Right atrium auricular region (tissue), 2 donors: ENCODE measurements at regions not wholly inside any gene's neighbourhood (a gene's known extent, or its start where the extent isn't known, plus 50 kb on each side); places are given as distances from the start of the nearest gene placed in this dataset.

Experiments
- DNase-seq: peaks from one replicate; pipeline ENCODE4 v3.0.0-alpha.2; 2019; ENCODE audit warnings: low spot score
- H3K27ac ChIP-seq, 2 donors: fragments of 200-600 bp; sonication (generic); 1 replicate in 1 of 2; 2 replicates in 1 of 2; pipeline ENCODE4 v1.5.1; 2016 to 2019
- H3K27me3 ChIP-seq, 2 donors: fragments of 200-600 bp; sonication (generic); one replicate each; pipeline versions ENCODE4 v1.5.1 to v1.6.0; 2017 to 2019
- H3K36me3 ChIP-seq: fragments of 200-600 bp; sonication (generic); one replicate; pipeline ENCODE4 v1.5.1; 2016
- H3K4me1 ChIP-seq, 2 donors: fragments of 200-600 bp; sonication (generic); one replicate each; pipeline versions ENCODE4 v1.5.1 to v1.6.0; 2017 to 2019
- H3K4me3 ChIP-seq, 2 donors: fragments of 200-600 bp; sonication (generic); 1 replicate in 1 of 2; 2 replicates in 1 of 2; pipeline ENCODE4 v1.5.1; 2017 to 2019; ENCODE audit warnings: mild to moderate bottlenecking in 1 of 2, moderate library complexity in 1 of 2
- H3K9me3 ChIP-seq, 2 donors: fragments of 200-600 bp; sonication (generic); one replicate each; pipeline ENCODE4 v1.5.1; 2019
- TF ChIP-seq, protein P1 (sequence below), 2 donors: fragments of 200-600 bp; sonication (generic); IDR thresholded peaks; one replicate each; pipeline ENCODE4 v1.5.1; 2019; ENCODE audit warnings: antibody characterized with exemption in 2 of 2

DNA sequence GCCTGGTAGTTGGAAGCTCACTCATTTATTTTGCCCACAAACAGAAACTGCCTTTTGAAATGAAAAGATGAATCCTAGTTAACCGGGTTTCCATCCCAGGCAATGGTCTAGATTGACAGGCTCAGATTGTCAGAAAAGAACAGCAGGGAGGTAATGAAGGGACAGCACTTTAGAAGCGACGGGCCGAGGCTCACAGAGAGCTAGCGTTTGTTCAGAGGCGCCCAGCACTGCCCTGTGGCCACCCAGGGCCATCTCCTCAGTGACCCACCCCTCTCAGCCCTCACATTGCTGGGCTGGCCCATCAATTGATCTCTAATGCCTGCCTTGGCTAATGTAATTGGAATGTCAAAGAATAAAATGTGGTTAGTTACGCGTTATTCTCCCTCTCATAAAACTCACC, 304.8 kb downstream of the CDCA7 start:
- Histone ChIP-seq H3K27me3 (no peaks in the 10 kb centered on the region), H3K4me3 (no peak overlapping the region), H3K9me3 (no peaks in the 10 kb centered on the region), H3K36me3 (no peaks in the 10 kb centered on the region), H3K4me1 (no peaks in the 10 kb centered on the region), H3K27ac (no peak overlapping the region)
- no peak for DNase-seq
- TF ChIP-seq, protein P1, sequence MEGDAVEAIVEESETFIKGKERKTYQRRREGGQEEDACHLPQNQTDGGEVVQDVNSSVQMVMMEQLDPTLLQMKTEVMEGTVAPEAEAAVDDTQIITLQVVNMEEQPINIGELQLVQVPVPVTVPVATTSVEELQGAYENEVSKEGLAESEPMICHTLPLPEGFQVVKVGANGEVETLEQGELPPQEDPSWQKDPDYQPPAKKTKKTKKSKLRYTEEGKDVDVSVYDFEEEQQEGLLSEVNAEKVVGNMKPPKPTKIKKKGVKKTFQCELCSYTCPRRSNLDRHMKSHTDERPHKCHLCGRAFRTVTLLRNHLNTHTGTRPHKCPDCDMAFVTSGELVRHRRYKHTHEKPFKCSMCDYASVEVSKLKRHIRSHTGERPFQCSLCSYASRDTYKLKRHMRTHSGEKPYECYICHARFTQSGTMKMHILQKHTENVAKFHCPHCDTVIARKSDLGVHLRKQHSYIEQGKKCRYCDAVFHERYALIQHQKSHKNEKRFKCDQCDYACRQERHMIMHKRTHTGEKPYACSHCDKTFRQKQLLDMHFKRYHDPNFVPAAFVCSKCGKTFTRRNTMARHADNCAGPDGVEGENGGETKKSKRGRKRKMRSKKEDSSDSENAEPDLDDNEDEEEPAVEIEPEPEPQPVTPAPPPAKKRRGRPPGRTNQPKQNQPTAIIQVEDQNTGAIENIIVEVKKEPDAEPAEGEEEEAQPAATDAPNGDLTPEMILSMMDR (IDR thresholded peaks at IDR 0.05): no peak

DNA sequence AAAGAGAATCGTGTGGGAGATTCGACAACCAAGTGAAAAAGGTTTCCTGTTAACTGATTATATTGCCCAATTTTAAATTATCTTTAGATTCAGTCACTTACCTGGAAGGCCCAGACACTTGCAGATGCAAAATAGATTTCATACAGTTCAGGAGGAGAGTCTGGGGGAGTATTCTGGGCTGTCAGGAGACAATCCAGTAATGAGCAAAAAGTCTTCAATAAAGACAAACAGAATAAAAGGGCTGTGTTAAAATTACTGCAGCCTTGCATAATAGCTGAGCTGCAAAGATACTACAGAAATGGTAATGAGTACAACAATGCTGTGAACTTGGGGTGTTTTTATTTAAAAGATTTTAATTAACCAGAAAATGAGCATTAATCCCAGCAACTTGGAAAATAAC, 303.6 kb downstream of the SP3 start:
- Histone ChIP-seq H3K4me3 (no peak overlapping the region), H3K36me3 (no peaks in the 10 kb centered on the region), H3K27ac (no peak overlapping the region), H3K27me3 (no peaks in the 10 kb centered on the region), H3K9me3 (no peaks in the 10 kb centered on the region), H3K4me1 (no peaks in the 10 kb centered on the region)
- TF ChIP-seq, protein P1 (IDR thresholded peaks at IDR 0.05): no peak
- no peak for DNase-seq

DNA sequence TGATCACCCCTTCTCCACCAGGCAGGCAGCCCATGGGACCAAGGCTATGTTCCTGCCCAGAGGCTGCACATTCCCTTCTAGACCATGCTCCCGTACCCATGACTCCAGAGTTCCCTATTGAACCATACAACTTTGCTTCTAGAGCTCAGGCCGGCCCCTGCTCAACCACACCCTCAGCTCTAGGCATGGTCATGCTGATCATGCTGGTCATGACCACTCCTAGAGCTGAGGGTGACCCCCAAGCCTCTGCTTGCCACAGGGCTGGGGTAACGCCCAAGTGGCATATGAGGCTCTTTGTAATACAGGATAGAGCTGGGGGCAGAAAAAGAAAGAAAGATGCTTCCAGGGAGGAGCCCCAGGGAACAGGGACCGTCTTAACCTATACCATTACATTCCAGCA, 301.8 kb downstream of the SP3 start:
- H3K4me1 ChIP-seq: no peaks in the 10 kb centered on the region
- H3K36me3 ChIP-seq: no peaks in the 10 kb centered on the region
- no peak overlapping the region for H3K4me3 ChIP-seq
- TF ChIP-seq, protein P1 (IDR thresholded peaks at IDR 0.05): no peak
- no peak overlapping the region for H3K27ac ChIP-seq
- no peaks in the 10 kb centered on the region for H3K9me3 ChIP-seq
- DNase-seq: no peak
- no peaks in the 10 kb centered on the region for H3K27me3 ChIP-seq

DNA sequence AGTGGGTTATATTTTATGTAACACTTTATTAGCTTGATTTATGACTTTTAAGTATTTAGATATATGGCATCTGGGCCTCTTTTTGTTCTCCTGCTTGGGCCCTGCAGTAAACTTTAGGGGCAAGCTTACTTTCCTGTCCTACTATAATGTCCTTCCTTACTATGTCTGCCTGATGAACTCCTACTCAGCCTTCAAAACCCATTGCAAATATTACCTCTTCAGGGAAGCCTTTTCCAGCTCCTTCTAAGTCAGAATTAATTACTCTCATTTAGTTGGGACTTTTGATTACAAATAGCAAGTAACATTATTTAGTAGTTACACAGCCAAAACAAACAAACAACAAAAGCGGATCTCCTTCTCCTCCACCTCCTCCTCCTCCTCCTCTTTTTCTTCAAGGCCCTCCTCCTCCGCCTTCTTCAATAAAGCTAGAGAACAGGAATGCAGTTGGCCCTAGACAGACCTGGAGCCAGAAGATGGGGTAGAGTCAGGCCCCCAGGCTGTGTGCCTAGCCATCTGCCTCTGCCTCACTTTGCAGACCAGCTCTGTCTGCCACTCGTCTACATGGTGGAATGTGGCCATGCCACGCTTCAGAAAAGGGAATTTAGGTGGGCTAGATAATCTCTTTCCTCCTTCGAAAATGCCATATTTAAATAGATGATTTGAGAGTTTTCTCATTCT, 301.2 kb downstream of the SP3 start:
- no peak overlapping the region for H3K27ac ChIP-seq
- no peaks in the 10 kb centered on the region for H3K4me1 ChIP-seq
- H3K36me3 ChIP-seq: no peaks in the 10 kb centered on the region
- TF ChIP-seq, protein P1 (IDR thresholded peaks at IDR 0.05): no peak
- no peak for DNase-seq
- no peak overlapping the region for H3K4me3 ChIP-seq
- H3K27me3 ChIP-seq: no peaks in the 10 kb centered on the region
- no peaks in the 10 kb centered on the region for H3K9me3 ChIP-seq

DNA sequence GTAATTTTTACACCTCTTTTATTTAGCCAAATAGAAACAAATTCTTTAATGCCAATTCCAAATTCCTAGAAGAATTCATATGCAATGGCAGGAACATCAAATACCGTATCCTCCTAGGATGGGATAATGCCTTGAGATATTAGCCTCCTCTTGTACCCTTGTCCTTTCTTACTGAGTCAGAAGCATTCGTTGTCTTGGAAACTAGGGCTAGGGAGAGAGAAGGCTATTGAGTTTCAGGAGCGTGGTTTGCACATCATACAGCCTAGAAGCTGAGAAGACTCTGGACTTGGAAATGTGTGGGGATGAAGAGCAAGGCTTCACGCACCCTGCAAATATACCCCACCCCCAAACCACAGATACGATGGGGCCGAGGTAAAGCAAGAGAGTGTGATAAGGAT, 300.7 kb downstream of the SP3 start:
- H3K4me3 ChIP-seq: no peak overlapping the region
- no peak for DNase-seq
- TF ChIP-seq, protein P1 (IDR thresholded peaks at IDR 0.05): no peak
- no peaks in the 10 kb centered on the region for H3K4me1 ChIP-seq
- no peak overlapping the region for H3K27ac ChIP-seq
- no peaks in the 10 kb centered on the region for H3K36me3 ChIP-seq
- no peaks in the 10 kb centered on the region for H3K27me3 ChIP-seq
- H3K9me3 ChIP-seq: no peaks in the 10 kb centered on the region
